CD4-positive, CD25-positive, alpha-beta regulatory T cell (primary cell): ENCODE measurements at regions not wholly inside any gene's neighbourhood (a gene's known extent, or its start where the extent isn't known, plus 50 kb on each side); places are given as distances from the start of the nearest gene placed in this dataset.
"Not testable (repeated sequence)": the region's sequence is repeated elsewhere in the genome, so short reads cannot be mapped to it uniquely, and the experiment has no call there.

Experiments used
- ATAC-seq, 2 donors: fragments of 150-1000 bp; cut with Tn5 transposase; one replicate each; pipeline ENCODE4 v1.10.0; 2021; ENCODE audit warnings: low read depth in 2 of 2, moderate number of reproducible peaks in 2 of 2, moderate library complexity in 1 of 2
- DNase-seq, 3 donors: peaks; one replicate each; pipeline versions ENCODE4 v3.0.0 to v3.0.0-alpha.2; 2012 to 2022; ENCODE audit warnings: mixed read lengths in 1 of 3
- H3K27ac ChIP-seq: one replicate; pipeline ENCODE4 v1.7.0; 2013; ENCODE audit warnings: mild to moderate bottlenecking, low read length; ENCODE audit not compliant: insufficient read depth, poor library complexity, severe bottlenecking
- H3K27me3 ChIP-seq: one replicate; pipeline ENCODE4 v1.7.0; 2013; ENCODE audit warnings: low read length; ENCODE audit not compliant: control insufficient read depth, insufficient read depth
- H3K36me3 ChIP-seq: one replicate; pipeline ENCODE4 v1.7.0; 2013; ENCODE audit warnings: mild to moderate bottlenecking, low read length, moderate library complexity; ENCODE audit not compliant: control insufficient read depth, insufficient read depth
- H3K4me1 ChIP-seq: 2 replicates; pipeline ENCODE4 v1.7.0; 2013; ENCODE audit warnings: mild to moderate bottlenecking, low read length; ENCODE audit not compliant: insufficient read depth, control insufficient read depth, poor library complexity, severe bottlenecking
- H3K4me3 ChIP-seq: one replicate; pipeline ENCODE4 v1.7.0; 2013; ENCODE audit warnings: low read depth, mild to moderate bottlenecking, low read length, moderate library complexity
- H3K9me3 ChIP-seq, 2 experiments: 1 replicate in 1 of 2; 2 replicates in 1 of 2; pipeline ENCODE4 v1.7.0; 2013; ENCODE audit warnings: low read length in 2 of 2, mild to moderate bottlenecking in 1 of 2, moderate library complexity in 1 of 2; ENCODE audit not compliant: control insufficient read depth in 2 of 2
- H3K27ac Mint-ChIP-seq, 3 donors: one replicate each; pipeline ENCODE4 v1.8.0; 2020 to 2022; ENCODE audit warnings: mild to moderate bottlenecking in 3 of 3, mixed read lengths in 3 of 3, moderate library complexity in 2 of 3
- H3K27me3 Mint-ChIP-seq: one replicate; pipeline ENCODE4 v1.8.0; 2022; ENCODE audit warnings: mild to moderate bottlenecking, mixed read lengths
- H3K36me3 Mint-ChIP-seq: one replicate; pipeline ENCODE4 v1.8.0; 2020; ENCODE audit warnings: mixed read lengths
- H3K4me1 Mint-ChIP-seq, 4 donors: one replicate each; pipeline ENCODE4 v1.8.0; 2020 to 2022; ENCODE audit warnings: mixed read lengths in 4 of 4, mild to moderate bottlenecking in 1 of 4
- H3K4me3 Mint-ChIP-seq, 4 donors: one replicate each; pipeline ENCODE4 v1.8.0; 2020 to 2022; ENCODE audit warnings: mild to moderate bottlenecking in 4 of 4, mixed read lengths in 4 of 4, moderate library complexity in 3 of 4
- H3K9me3 Mint-ChIP-seq, 7 donors: one replicate each; pipeline ENCODE4 v1.8.0; 2020 to 2022; ENCODE audit warnings: mixed read lengths in 7 of 7, mild to moderate bottlenecking in 3 of 7, moderate library complexity in 2 of 7

DNA sequence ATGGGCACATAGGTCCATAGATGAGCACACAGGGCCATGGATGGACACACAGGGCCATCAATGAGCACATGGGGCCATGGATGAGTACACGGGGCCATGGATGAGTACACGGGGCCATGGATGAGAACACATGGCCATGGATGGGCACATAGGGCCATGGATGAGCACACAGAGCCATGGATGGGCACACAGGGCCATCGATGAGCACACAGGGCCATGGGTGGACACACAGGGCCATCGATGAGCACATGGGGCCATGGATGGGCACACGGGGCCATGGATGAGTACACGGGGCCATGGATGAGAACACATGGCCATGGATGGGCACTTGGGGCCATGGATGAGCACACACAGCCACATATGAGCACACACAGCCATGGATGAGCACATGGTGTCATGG, 192.6 kb upstream of the HDAC4 start:
- H3K36me3 Mint-ChIP-seq, result no peaks in the 10 kb centered on the region
- peaks cover 0 to 2% (median 0%) of the 10 kb centered on the region in 7 donors for H3K9me3 Mint-ChIP-seq
- Histone ChIP-seq H3K9me3 (no peaks in the 10 kb centered on the region), H3K27ac (no peak overlapping the region), H3K4me3 (no peak overlapping the region), H3K36me3 (no peaks in the 10 kb centered on the region), H3K4me1 (no peaks in the 10 kb centered on the region), H3K27me3 (no peaks in the 10 kb centered on the region)
- no peaks in the 10 kb centered on the region for H3K27me3 Mint-ChIP-seq
- no peak overlapping the region for H3K27ac Mint-ChIP-seq
- ATAC-seq (no peak), DNase-seq (no peak)
- H3K4me1 Mint-ChIP-seq, result no peaks in the 10 kb centered on the region
- no peak overlapping the region for H3K4me3 Mint-ChIP-seq

DNA sequence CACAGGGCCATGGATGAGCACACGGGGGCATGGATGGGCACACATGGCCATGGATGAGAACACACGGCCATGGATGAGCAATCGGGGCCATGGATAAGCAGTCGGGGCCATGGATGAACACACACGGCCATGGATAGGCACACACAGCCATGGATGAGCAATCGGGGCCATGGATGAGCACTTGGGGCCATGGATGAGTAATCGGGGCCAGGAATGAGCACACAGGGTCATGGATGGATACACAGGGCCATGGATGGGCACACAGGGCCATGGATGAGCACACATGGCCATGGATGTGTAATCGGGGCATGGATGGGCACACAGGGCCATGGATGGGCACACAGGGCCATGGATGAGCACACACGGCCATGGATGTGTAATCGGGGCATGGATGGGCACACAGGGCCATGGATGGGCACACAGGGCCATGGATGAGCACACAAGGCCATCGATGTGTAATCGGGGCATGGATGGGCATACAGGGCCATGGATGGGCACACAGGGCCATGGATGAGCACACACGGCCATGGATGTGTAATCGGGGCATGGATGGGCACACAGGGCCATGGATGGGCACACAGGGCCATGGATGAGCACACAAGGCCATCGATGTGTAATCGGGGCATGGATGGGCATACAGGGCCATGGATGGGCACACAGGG, 191.9 kb upstream of the HDAC4 start:
- H3K27me3 Mint-ChIP-seq, H3K27ac Mint-ChIP-seq, DNase-seq, ATAC-seq, H3K27ac ChIP-seq, H3K27me3 ChIP-seq, H3K4me1 ChIP-seq, H3K9me3 Mint-ChIP-seq, H3K9me3 ChIP-seq, H3K4me1 Mint-ChIP-seq, H3K36me3 ChIP-seq, H3K4me3 Mint-ChIP-seq, H3K4me3 ChIP-seq, H3K36me3 Mint-ChIP-seq: not testable (repeated sequence)

DNA sequence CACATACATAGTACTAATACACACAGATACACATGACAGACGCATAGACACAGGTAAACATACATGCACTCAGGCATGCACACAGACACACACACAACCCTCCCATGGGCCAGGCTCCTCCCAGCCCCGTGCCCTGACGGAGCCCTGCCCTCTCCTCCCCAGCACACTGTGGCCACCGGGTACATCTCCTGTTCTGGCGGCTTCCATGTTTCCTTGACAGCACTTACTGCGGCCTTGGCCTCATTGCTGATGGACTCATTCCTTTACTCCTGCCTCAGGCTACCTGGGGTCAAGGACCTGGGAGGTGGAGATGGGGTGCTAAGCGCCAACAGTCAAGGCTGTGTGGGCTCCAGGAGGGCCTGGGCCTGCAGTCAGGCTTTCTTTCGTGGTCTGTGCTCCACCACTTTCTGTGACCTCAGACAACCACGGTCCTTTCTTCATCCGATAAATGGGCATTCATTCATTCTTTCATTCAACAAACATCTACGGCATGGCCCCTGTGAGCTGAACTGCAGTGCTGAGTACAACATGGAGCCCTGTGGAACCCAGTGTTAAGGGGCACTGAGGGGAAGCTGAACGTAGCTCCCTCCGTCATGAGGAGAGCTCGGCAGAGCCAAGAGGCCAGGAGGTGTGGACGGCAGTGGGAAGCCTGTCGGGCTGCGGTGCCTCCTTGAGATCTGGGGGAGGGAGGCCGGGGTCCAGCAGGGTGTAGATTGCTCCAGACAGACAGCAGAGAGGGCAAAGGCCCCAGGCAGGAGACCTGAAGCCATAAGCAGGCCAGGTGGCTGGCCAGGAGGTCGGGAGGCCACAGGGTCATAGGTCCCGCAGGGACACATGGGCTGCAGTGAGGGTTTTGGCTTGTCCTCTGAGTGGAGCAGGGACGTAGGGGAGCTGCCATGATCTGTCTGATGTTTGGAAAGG, 190.4 kb upstream of the HDAC4 start:
- H3K27ac Mint-ChIP-seq, result no peak overlapping the region
- H3K36me3 Mint-ChIP-seq, result no peaks in the 10 kb centered on the region
- no peaks in the 10 kb centered on the region for H3K9me3 ChIP-seq
- no peak overlapping the region for H3K4me3 Mint-ChIP-seq
- H3K27me3 Mint-ChIP-seq, result no peaks in the 10 kb centered on the region
- ATAC-seq (no peak), DNase-seq (no peak)
- no peak overlapping the region for H3K27ac ChIP-seq
- H3K36me3 ChIP-seq, result no peaks in the 10 kb centered on the region
- H3K4me1 ChIP-seq, result no peaks in the 10 kb centered on the region
- H3K4me1 Mint-ChIP-seq, result no peaks in the 10 kb centered on the region
- H3K4me3 ChIP-seq, result no peak overlapping the region
- no peaks in the 10 kb centered on the region for H3K27me3 ChIP-seq
- peaks cover 0 to 2% (median 0%) of the 10 kb centered on the region in 7 donors for H3K9me3 Mint-ChIP-seq

DNA sequence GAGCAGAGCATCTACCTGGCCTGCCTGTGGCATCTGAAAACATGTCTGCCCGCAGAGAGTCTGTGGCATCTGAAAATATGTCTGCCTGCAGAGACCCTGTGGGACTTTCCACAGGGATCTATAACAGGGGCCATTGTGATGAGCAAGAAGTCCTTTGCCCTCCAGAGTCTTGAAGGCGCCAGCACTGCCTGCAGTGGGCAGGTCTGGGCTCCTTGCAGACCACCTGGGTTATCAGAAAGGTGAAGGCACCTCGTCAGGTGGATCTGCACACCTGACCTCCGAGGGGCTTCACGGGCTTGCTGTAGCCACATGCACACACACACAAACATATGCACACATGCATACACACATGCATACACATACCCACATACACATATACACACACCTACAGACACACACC, 189.5 kb upstream of the HDAC4 start:
- no peak overlapping the region for H3K4me3 Mint-ChIP-seq
- no peak overlapping the region for H3K27ac ChIP-seq
- H3K27ac Mint-ChIP-seq, result no peak overlapping the region
- no peaks in the 10 kb centered on the region for H3K9me3 ChIP-seq
- H3K4me1 Mint-ChIP-seq, result no peaks in the 10 kb centered on the region
- no peaks in the 10 kb centered on the region for H3K36me3 ChIP-seq
- no peak for DNase-seq
- no peaks in the 10 kb centered on the region for H3K36me3 Mint-ChIP-seq
- H3K27me3 ChIP-seq, result no peaks in the 10 kb centered on the region
- no peaks in the 10 kb centered on the region for H3K4me1 ChIP-seq
- H3K9me3 Mint-ChIP-seq, result peaks cover 0 to 2% (median 0%) of the 10 kb centered on the region in 7 donors
- no peak overlapping the region for H3K4me3 ChIP-seq
- no peaks in the 10 kb centered on the region for H3K27me3 Mint-ChIP-seq
- ATAC-seq, result no peak

DNA sequence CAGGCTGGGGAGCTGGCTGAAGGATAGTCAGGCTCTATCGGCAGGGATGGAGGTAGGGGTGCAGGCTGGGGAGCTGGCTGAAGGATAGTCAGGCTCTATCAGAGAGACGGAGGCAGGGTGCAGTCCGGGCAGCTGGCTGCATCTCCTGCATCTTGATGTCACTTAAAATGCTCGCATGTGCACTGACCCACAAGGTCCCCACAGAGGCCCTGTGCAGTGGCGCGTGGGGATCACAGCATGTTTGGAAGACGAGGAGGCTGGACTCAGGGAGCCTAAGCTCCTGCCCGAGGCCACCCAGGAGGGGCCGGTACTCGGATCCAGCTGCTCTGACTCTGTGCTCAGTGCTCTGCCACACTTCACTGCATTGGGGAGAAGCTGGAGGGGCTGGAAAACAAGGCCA, 189.0 kb upstream of the HDAC4 start:
- H3K27ac ChIP-seq, result no peak overlapping the region
- Mint-ChIP-seq H3K4me1 (no peaks in the 10 kb centered on the region), H3K27me3 (no peaks in the 10 kb centered on the region), H3K36me3 (no peaks in the 10 kb centered on the region), H3K4me3 (no peak overlapping the region), H3K27ac (no peak overlapping the region), H3K9me3 (peaks cover 0 to 2% (median 0%) of the 10 kb centered on the region in 7 donors)
- no peaks in the 10 kb centered on the region for H3K4me1 ChIP-seq
- H3K36me3 ChIP-seq, result no peaks in the 10 kb centered on the region
- no peak overlapping the region for H3K4me3 ChIP-seq
- H3K27me3 ChIP-seq, result no peaks in the 10 kb centered on the region
- ATAC-seq (no peak), DNase-seq (no peak)
- H3K9me3 ChIP-seq, result no peaks in the 10 kb centered on the region

DNA sequence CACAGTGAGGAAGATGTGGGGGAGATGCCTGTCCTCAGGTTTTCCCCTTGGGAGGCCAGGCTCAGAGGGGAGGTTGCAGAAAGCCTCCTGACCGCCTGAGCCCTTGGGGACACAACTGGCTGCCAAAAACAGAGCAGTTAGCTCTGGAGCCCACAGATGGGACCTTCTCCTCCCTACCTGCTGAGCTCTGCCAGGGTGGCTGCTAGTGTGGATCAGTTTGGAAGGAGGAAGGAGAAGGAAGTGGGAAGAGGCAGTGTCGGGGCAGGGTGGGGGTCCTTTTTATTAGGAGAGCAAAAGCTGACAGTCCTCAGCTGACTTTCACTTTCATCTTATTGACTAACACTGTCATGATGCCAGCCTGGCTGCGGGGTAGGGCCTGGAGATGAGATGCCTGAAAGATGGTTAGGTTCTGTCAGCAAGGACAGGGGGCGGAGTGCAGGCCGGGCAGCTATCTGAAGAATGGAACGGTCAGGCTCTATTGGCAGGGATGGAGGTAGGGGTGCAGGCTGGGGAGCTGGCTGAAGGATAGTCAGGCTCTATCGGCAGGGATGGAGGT, 188.5 kb upstream of the HDAC4 start:
- Histone ChIP-seq H3K9me3 (no peaks in the 10 kb centered on the region), H3K4me3 (no peak overlapping the region), H3K27me3 (no peaks in the 10 kb centered on the region), H3K36me3 (no peaks in the 10 kb centered on the region), H3K4me1 (no peaks in the 10 kb centered on the region), H3K27ac (no peak overlapping the region)
- ATAC-seq (no peak), DNase-seq (no peak)
- Mint-ChIP-seq H3K27me3 (no peaks in the 10 kb centered on the region), H3K4me3 (no peak overlapping the region), H3K4me1 (no peaks in the 10 kb centered on the region), H3K27ac (no peak overlapping the region), H3K9me3 (peaks cover 0 to 2% (median 0%) of the 10 kb centered on the region in 7 donors), H3K36me3 (no peaks in the 10 kb centered on the region)

DNA sequence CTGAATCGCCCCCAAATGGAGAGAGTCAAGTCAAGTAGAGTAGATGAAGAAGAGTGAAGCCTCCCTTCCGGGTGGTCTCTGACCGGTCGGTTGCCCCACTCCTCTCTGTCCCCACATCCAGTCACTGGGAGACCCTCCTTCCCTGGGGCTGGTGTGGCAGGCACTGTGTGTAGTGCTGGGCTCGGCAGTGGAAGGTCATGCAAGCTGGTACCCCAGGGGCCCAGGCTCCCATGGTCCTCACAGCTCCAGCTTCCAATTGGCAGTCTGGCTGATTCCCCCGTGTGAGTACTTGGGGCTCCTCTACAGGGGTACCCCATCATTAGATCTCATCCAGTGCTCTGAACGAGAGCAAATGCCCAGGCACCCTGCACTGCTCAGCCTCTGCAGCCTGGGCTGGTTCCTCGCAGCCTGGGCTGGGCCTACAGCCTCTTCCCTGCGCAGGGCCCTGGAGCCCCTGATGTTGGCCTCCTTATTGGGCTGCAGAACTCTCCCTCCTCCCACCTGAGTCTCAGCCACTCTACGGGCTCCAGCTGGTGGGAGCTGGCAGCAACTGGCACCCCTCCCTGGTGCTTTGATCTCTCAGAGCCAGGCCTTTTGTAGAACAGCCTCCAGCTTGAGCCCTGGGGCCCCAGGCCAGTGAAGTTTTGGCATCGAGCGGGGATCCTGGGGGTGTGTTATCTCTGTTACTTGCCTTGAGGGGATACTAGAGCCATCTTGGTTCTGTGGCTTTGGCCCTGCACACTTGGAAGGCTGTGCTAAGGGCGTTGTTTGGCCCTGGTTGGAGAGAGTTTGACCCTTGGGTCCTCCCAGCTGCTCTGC, 187.8 kb upstream of the HDAC4 start:
- ATAC-seq, result no peak
- Mint-ChIP-seq H3K27ac (no peak overlapping the region), H3K4me1 (no peaks in the 10 kb centered on the region), H3K27me3 (no peaks in the 10 kb centered on the region), H3K4me3 (no peak overlapping the region), H3K36me3 (no peaks in the 10 kb centered on the region), H3K9me3 (peaks cover 0 to 2% (median 0%) of the 10 kb centered on the region in 7 donors)
- Histone ChIP-seq H3K4me3 (no peak overlapping the region), H3K27me3 (no peaks in the 10 kb centered on the region), H3K4me1 (no peaks in the 10 kb centered on the region), H3K36me3 (no peaks in the 10 kb centered on the region), H3K9me3 (no peaks in the 10 kb centered on the region), H3K27ac (no peak overlapping the region)
- no peak for DNase-seq
